Dermis blood vessel endothelial cell (primary cell): ENCODE measurements at regions not wholly inside any gene's neighbourhood (a gene's known extent, or its start where the extent isn't known, plus 50 kb on each side); places are given as distances from the start of the nearest gene placed in this dataset.
A peak's percentile ranks its signal among the peaks of the same experiment; 100 is the strongest.
"Not testable (repeated sequence)": the region's sequence is repeated elsewhere in the genome, so short reads cannot be mapped to it uniquely, and the experiment has no call there.

Source experiments
- DNase-seq: peaks from one replicate; pipeline ENCODE4 v3.0.0; 2010

GRCh38 chr21:6486821-6487220 is 4034.6 kb upstream of the TPTE start:
- not testable (repeated sequence) for DNase-seq

- DNase-seq: not testable (repeated sequence)
These were observed 4028.7 kb upstream of the TPTE start for GRCh38 chr21:6492691-6493090.

- not testable (repeated sequence) for DNase-seq
These were observed 4027.4 kb upstream of the TPTE start for GRCh38 chr21:6493957-6494356.

GRCh38 chr21:6496356-6496755 is 4025.0 kb upstream of the TPTE start:
- not testable (repeated sequence) for DNase-seq

- peak; percentile 16 for DNase-seq
These were observed 4022.7 kb upstream of the TPTE start for GRCh38 chr21:6498716-6499115.

- not testable (repeated sequence) for DNase-seq
These were observed 4022.1 kb upstream of the TPTE start for GRCh38 chr21:6499128-6499826.

- DNase-seq: not testable (repeated sequence)
These were observed 4021.5 kb upstream of the TPTE start for GRCh38 chr21:6499866-6500265.

- not testable (repeated sequence) for DNase-seq
These were observed 4020.7 kb upstream of the TPTE start for GRCh38 chr21:6500681-6501080.

- DNase-seq: not testable (repeated sequence)
These were observed 4015.1 kb upstream of the TPTE start for GRCh38 chr21:6506167-6506894.

- DNase-seq: not testable (repeated sequence)
These were observed 4013.8 kb upstream of the TPTE start for GRCh38 chr21:6507632-6508031.

GRCh38 chr21:6521777-6522176 is 3999.6 kb upstream of the TPTE start:
- not testable (repeated sequence) for DNase-seq

- not testable (repeated sequence) for DNase-seq
These were observed 3995.2 kb upstream of the TPTE start for GRCh38 chr21:6526213-6526612.

GRCh38 chr21:6530655-6531054 is 3990.7 kb upstream of the TPTE start:
- not testable (repeated sequence) for DNase-seq

GRCh38 chr21:6533261-6533660 is 3988.1 kb upstream of the TPTE start:
- not testable (repeated sequence) for DNase-seq

GRCh38 chr21:6538320-6538719 is 3983.1 kb upstream of the TPTE start:
- not testable (repeated sequence) for DNase-seq

- not testable (repeated sequence) for DNase-seq
These were observed 3981.7 kb upstream of the TPTE start for GRCh38 chr21:6539688-6540087.

GRCh38 chr21:6541036-6541435 is 3980.3 kb upstream of the TPTE start:
- not testable (repeated sequence) for DNase-seq

- not testable (repeated sequence) for DNase-seq
These were observed 3976.1 kb upstream of the TPTE start for GRCh38 chr21:6545288-6545687.

GRCh38 chr21:6551045-6551444 is 3970.3 kb upstream of the TPTE start:
- not testable (repeated sequence) for DNase-seq

GRCh38 chr21:6553505-6554376 is 3967.6 kb upstream of the TPTE start:
- DNase-seq: not testable (repeated sequence)

- DNase-seq: not testable (repeated sequence)
These were observed 3967.0 kb upstream of the TPTE start for GRCh38 chr21:6554377-6554864.

- DNase-seq: not testable (repeated sequence)
These were observed 3964.9 kb upstream of the TPTE start for GRCh38 chr21:6556516-6556915.

GRCh38 chr21:6557415-6557814 is 3964.0 kb upstream of the TPTE start:
- not testable (repeated sequence) for DNase-seq
